GM18951 (cell line): ENCODE measurements at regions not wholly inside any gene's neighbourhood (a gene's known extent, or its start where the extent isn't known, plus 50 kb on each side); places are given as distances from the start of the nearest gene placed in this dataset.
"Not testable (repeated sequence)": the region's sequence is repeated elsewhere in the genome, so short reads cannot be mapped to it uniquely, and the experiment has no call there.

Experiments used
- POLR2A ChIP-seq: IDR thresholded peaks from 4 replicates; pipeline ENCODE4 v1.6.1; 2011; ENCODE audit warnings: mild to moderate bottlenecking; ENCODE audit not compliant: insufficient read length, insufficient read depth; ENCODE audit errors: extremely low read depth
- in situ Hi-C: fragments of 300-500 bp; cut with MboI; formaldehyde crosslinking; loops from one replicate; pipeline ENCODE4 v1.12.0; 2022; ENCODE audit warnings: low sequenced_read_pairs, mixed read lengths, inconsistent platforms; ENCODE audit not compliant: unreplicated experiment

DNA sequence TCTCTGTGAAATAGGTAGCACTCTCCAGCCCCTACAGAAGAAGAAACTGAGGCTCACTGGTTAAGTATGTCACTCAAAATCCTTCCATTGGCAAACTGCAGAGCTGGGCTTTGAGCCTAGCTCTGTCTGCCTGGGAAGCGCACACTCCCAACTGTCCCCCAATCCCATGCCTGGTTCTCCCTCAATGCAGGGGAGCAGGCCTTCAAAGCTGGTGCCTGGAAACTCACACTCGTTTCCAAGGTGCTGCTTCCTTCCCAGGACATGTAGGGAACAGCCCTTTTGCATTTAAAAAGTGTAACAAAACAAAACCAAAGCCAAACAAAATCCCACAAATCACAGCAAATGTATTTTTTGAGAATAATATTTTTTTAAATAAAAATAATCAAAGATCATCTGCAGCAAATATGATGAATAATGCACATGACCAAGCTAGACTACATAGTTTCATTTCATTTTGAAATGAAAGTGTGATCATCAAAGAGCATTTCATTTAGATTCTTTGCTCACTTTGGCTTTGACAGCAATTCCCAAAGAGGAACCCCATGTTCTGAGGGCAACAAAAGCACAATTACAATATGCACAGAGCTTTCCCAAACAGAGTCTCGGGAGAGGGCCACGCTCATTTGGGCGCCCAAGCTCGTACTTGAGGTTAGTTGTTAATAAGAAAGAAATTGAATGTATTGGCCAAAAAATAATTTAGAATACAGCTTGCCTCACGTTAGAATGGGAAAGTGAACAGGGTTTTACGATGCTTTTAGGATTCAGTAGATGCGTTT is 96.7 kb upstream of the ACKR3 start:
- in situ Hi-C loops = no loop called here
- TF ChIP-seq POLR2A = no peak

DNA sequence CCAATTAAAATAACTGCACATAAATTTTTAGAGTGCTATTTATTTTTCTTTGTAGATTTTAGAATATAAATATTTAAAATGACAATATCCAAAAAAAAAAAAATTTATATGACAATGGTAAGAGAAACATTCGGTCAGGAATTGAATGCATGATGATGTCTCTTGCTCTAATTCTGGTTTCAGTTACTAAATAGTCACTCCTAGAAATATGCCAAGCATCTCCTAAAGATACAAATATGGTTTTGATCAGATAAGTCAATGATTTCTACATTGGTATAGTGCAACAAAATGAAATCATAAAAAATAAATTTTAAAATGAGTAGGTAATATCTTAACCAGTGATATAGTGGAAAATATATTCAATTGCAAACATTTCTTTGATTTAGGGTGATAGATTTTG is 95.9 kb upstream of the ACKR3 start:
- no peak for TF ChIP-seq POLR2A
- in situ Hi-C loops = no loop called here

DNA sequence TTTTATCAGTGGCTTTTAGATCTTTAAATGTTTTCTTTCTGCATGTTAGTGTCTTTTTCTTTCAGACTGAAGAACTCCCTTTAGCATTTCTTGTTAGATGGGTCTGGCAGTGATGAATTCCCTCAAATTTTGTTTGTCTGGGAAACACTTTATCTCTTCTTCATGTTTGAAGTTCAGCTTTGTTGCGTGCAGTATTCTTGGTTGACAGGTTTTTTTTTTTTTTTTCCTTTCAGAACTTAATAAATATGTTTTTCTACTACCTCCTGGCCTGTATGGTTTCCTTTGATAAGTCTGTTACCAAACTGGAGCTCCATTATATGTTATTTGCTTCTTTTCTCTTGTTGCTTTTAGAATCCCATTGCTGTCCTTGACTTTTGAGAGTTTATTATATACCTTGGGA is 89.8 kb upstream of the ACKR3 start:
- in situ Hi-C loops = no loop called here
- TF ChIP-seq POLR2A = no peak

DNA sequence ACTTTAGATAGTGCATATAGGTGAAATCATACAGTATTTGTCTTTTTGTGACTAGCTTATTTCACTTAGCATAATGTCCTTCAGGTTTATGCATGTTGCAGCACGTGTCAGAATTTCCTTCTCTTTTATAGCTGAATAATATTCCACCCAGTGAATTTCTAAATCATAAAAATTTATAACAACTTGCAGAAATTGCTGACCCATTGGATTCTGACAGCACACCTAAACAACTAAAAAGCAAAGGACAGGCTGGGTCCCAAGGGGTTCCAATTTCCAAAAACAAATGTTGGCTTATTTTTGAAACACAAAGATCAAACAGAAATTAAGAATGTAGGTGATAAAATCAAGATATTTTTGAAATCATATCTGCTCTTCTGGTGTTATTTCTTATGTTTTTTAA is 86.5 kb upstream of the ACKR3 start:
- in situ Hi-C loops = no loop called here

DNA sequence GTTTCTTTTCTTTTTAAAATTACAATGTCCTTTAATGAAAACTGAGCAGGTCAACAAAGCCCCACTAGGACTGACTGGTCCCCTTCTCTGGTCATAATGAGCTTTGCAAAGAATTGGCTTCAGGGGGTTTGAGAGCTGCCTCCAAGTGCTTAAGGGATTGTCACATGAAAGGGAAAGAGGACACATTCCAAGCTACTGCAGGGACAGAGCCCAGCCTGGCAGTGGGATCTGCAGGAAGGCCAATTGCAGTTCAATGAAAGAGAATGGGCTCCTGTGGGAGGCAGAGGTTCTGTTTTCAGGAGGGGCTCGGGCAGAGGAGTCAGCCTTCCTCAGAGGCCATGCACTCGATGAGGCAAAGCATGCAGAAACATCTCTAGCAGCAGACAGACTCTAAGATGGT is 84.1 kb upstream of the ACKR3 start:
- TF ChIP-seq POLR2A = no peak
- in situ Hi-C loops = no loop called here

More for the DNA sequence above, 86.5 kb upstream of the ACKR3 start:
- TF ChIP-seq POLR2A = no peak

DNA sequence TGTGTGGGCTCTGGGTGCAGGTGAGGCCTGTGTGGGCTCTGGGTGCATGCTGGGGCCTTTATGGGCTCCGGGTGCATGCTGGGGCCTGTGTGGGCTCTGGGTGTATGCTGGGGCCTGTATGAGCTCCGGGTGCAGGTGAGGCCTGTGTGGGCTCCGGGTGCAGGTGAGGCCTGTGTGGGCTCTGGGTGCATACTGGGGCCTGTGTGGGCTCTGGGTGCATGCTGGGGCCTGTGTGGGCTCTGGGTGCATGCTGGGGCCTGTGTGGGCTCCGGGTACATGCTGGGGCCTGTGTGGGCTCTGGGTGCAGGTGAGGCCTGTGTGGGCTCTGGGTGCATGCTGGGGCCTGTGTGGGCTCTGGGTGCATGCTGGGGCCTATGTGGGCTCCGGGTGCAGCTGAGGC is 80.5 kb upstream of the ACKR3 start:
- in situ Hi-C loops = not testable (repeated sequence)

DNA sequence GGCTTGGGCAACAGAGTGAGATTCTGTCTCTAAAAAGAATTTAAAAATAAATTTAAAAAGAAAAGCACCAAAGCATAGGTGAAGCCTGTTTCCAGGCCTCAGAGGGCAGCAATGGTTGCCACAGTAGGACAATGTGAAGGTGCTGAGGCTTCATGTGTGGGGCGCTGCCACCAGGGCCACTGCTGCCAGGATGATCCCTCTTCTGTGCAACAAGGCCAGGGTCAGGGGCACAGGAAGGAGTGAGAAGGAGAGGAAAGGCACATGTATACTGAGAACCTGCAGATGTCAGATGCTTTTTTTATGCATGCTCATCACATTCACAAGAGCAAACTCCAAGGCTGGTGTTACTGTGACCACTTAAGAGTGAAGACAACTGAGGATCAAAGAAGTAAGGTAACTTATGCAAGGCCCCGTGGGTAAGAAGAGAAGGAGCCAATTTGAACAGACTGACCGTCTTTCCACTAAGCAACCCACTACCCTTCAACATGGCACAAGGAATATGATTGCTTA is 79.7 kb upstream of the ACKR3 start:
- in situ Hi-C loops = no loop called here
- TF ChIP-seq POLR2A = no peak

DNA sequence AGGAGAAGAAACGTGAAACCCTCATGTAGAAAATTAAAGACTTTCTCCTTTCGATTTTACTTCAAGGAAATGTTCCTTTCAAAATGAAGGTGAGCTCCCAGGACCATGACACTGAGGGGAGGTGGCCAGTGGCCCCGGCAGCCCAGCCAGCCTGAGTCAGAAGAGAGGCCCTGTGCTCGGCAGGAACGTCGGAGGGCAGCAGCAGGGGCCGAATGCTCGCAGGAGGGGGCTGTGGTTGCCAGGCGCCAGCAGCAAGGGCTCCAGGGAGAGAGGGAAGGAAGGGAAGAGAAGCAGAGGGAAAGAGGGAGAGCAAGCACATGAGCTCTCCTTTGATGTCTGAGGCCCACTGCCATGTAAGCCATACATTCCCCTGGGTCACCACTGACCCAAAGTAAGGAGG is 73.3 kb upstream of the ACKR3 start:
- no peak for TF ChIP-seq POLR2A
- in situ Hi-C loops = no loop called here

DNA sequence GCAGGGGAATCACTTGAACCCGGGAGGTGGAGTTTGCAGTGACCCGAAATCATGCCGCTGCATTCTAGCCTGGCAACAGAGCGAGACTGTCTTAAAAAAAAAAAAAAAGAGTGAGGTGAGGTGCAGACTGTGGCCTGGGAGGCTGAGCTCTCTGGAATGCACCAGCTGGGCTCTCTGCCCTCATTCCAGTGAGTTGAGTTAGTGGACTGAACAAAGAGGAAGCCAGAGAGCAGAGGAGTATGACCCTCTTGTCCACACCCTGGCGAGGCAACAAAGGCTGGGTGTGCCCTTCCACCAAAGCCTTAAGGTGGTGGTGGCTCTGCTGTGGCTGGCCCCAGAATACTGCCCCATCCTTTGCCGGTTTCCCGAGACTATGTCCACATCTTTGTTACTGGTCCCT is 71.3 kb upstream of the ACKR3 start:
- no peak for TF ChIP-seq POLR2A
- in situ Hi-C loops = no loop called here

DNA sequence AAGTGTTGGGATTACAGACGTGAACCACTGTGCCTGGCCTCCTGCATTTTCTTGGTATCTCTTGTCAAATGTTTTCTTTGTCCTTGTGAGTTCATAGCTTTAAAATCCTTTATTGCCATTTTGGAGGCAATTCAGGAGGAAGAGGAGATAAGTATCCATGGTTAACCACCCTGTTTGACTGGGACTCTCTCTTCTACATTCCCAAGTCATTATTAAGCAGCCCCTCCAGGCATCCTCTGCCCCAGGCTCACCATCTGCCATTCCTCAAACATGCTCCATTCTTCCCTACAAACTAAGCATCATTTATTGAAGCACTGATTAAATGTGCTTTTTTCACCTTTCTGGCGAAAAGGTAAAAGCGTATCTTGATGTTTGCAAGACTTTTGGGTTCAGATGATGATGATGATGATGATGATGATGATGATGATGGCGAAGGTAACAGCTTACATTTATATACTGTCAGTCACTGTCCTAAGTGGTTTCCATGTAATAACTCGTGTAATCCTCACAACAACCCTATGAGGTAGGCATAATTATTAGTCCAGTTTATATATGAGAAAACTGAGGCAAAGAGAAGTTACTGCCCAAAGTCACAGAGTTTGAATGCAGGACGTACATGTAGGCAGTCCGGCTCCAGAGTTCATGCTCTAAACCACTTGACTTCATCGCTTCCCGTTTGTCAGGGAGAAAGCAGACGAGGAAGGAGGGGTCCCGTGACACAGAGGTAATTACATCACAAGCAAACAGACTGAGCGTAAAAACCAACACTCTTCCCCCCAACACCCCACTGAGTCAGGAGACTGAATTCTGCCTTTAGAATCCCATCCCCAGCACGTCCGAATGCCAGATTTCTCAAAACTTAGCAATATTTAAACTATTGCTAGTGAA is 69.7 kb upstream of the ACKR3 start:
- TF ChIP-seq POLR2A = no peak
- in situ Hi-C loops = no loop called here

DNA sequence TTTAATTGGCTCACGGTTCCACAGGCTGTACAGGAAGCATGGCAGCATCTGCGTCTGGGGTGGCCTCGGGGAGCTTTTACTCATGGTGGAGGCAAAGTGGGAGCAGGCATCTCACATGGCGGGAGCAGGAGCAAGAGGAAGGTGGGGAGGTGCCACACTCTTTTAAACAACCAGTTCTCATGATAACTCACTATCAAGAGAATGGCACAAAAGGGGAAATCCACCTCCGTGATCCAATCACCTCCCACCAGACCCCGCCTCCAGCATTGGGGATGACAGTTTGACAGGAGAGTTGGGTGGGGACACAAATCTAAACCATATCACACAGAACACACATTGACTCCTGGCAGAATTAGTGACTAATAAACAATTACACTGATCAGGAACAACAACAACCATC is 68.6 kb upstream of the ACKR3 start:
- TF ChIP-seq POLR2A = no peak
- in situ Hi-C loops = no loop called here

DNA sequence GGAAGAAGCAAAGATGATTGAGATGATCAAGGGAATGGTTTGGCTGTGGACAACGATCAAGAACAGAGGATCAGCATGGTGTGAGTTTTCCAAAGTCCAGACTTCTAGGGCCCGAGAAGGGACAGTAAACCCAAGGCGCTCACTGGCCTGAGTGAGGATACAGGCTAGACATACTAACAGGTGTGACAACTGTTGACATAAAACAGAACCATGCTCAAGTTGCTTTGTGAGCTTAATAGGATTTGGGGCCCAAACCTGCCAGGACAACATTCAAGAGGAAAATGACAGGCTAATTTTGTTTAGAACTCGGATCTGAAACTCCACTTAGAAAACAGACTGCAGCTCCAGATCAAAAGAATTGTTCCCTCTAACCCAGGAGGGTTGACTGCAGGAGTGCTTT is 68.1 kb upstream of the ACKR3 start:
- TF ChIP-seq POLR2A = no peak
- in situ Hi-C loops = no loop called here

DNA sequence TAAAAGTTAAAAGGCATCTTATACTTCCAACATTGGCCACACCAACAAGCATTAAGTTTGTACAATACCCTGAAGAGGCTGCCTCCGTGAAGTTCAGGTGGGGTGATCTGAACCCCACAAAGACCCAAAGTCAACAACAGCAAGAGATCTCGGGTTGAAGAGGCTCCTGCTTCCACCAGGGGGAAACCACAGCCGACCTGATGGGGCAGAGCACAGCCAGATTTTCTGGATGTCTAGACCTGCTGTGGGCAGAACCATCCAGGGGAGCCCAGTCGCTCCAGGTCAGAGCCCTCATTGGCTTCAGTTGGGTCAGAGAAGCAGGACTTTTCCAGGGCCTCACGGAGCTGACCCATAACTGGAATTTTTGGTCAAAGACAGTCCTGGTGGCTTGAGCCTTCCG is 66.5 kb upstream of the ACKR3 start:
- in situ Hi-C loops = no loop called here
- no peak for TF ChIP-seq POLR2A

DNA sequence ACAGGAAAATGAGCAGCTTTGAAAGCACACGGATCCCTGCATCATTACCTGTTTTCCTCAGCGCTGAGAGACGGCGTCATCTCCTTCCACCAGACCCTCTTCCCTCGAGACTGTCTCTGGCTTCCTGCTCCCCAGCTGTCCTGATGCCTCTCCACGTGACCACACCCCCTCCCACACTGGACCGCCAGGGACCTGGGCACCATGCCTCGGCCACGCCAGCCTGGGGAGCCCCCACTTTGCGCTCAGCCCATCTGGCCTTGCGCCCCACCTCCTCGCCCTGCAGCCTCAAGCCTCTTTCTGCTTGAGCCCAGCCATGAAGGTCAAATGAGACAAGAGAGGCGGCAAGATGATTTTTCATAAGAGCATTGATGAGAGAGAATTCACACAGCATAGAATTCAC is 66.0 kb upstream of the ACKR3 start:
- in situ Hi-C loops = no loop called here

More for the DNA sequence above, 66.0 kb upstream of the ACKR3 start:
- TF ChIP-seq POLR2A = no peak
